ENCODE measurements at regions not wholly inside any gene's neighbourhood (a gene's known extent, or its start where the extent isn't known, plus 50 kb on each side); places are given as distances from the start of the nearest gene placed in this dataset.
"Not testable (repeated sequence)": the region's sequence is repeated elsewhere in the genome, so short reads cannot be mapped to it uniquely, and the experiment has no call there.

DNA sequence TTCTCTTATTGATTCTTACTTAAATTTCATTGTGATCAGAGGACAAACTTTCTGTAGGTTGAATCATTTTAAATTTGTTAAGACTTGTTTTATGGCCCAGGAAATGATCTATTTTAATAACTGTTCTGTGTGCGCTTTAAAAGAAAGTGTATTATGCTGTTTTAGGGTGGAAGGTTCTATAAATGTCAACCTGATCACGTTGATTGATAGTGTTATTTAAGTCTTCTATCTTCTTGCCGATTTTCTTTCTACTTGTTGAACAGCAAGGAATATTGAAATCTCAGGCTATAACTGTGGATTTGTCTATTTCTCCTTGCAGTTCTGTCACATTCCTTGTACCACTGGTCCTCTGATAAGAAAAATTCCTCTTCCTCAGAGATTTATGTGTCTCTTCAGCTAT lies 112.7 kb downstream of the TANC2 start:
- no peak for DNase-seq (ENCODE audit: low spot score)

- DNase-seq (ENCODE audit: low spot score), result no peak
These were observed 116.3 kb downstream of the TANC2 start for GRCh38 chr17:63082273-63082861.

DNA sequence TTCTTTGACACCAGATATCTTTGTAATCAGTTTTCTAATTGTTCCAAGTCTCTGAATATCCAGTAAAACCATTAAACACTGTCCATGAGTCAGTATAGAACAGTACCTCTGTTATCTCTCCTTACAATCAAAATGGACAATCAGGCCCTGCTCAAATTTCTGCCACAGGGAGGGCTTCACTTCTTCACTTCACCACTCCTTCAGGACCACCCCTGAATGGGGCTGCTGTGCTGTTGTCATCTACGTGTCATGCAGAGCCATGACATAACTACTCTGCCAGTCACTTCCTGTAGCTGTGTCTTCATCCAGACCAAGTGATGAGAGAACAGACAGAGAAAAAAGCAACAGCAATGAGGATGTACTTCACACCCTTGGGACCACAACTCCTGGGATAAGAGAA lies 116.9 kb downstream of the TANC2 start:
- DNase-seq (ENCODE audit: low spot score), result no peak

DNA sequence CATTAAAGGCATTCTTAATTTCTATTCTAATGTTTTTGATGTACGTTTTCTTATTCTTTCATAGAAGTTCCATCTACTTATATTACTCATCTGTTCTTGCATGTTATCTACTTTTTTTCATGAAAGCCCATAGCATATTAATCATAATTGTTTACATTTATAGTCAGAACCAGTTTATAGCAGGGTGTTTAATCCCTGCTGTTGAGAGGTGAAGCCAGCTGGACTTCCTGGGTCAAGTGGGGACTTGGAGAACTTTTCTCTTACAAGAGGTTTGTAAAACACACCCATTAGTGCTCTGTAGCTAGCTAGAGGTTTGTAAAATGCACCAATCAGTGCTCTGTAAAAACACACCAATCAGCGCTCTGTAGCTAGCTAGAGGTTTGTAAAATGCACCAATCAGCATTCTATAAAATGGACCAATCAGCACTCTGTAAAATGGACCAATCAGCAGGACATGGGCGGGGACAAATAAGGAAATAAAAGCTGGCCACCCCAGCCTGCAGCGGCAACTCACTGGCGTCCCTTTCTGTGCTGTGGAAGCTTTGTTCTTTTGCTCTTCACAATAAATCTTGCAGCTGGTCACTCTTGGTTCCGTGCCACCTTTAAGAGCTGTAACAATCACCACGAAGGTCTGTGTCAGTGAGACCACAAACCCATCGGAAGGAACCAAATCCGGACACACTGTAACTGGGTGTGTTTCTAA lies 120.6 kb downstream of the TANC2 start:
- DNase-seq (ENCODE audit: low spot score), result no peak

DNA sequence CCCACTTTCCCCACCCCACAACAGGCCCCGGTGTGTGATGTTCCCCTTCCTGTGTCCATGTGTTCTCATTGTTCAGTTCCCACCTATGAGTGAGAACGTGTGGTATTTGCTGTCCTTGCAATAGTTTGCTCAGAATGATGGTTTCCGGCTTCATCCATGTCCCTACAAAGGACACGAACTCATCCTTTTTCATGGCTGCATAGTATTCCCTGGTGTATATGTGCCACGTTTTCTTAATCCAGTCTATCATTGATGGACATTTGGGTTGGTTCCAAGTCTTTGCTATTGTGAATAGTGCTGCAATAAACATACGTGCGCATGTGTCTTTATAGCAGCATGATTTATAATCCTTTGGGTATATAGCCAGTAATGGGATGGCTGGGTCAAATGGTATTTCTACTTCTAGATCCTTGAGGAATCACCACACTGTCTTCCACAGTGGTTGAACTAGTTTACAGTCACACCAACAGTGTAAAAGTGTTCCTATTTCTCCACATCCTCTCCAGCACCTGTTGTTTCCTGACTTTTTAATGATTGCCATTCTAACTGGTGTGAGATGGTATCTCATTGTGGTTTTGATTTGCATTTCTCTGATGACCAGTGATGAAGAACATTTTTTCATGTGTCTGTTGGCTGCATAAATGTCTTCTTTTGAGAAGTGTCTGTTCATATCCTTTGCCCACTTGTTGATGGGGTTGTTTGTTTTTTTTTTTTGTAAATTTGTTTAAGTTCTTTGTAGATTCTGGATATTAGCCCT lies 124.5 kb downstream of the TANC2 start:
- not testable (repeated sequence) for DNase-seq (ENCODE audit: low spot score)

GRCh38 chr17:63091909-63092308 lies 125.9 kb downstream of the TANC2 start:
- DNase-seq (ENCODE audit: low spot score), result not testable (repeated sequence)

- DNase-seq (ENCODE audit: low spot score), result no peak
These were observed 128.6 kb downstream of the TANC2 start for GRCh38 chr17:63094631-63095030.

GRCh38 chr17:63095459-63095858 lies 129.4 kb downstream of the TANC2 start:
- no peak for DNase-seq (ENCODE audit: low spot score)

DNA sequence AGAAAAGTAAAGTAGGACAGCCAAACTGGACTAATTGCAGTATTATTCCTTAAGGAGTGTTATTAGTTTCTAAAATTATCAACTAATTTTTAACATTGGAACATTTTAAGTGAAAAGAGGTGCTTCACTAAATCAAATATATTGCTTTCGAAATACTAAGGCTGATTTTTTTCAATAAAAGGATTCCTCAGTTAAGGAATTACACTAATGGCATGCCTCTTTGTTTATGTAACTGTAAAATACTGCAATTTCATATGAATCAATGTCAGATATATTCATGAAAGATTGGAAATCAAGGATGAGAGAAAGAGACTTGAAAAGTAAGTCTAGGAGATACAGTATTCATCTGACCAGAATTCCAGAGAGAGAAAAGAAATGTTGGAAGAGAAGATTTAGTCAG lies 129.8 kb downstream of the TANC2 start:
- DNase-seq (ENCODE audit: low spot score), result no peak

- no peak for DNase-seq (ENCODE audit: low spot score)
These were observed 130.4 kb downstream of the TANC2 start for GRCh38 chr17:63096426-63096825.

DNA sequence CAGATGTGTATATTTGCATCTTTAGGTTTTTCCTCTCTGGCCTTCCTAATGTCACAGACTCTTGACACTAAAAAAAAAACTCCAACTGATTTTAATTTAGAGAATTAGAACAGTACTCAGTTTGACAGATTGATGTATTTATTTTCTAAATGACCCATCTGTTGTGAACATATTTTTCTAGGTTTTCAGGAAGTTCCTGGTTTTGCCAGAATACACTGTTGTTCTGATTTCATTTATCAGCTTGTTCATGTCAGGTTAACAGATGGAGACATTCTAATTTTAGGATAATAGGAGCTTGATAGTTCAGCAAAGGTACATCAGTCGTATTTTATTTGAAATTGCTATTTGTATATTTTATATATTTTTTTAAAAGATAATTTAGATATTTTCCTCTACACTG lies 133.4 kb downstream of the TANC2 start:
- DNase-seq (ENCODE audit: low spot score), result no peak

DNA sequence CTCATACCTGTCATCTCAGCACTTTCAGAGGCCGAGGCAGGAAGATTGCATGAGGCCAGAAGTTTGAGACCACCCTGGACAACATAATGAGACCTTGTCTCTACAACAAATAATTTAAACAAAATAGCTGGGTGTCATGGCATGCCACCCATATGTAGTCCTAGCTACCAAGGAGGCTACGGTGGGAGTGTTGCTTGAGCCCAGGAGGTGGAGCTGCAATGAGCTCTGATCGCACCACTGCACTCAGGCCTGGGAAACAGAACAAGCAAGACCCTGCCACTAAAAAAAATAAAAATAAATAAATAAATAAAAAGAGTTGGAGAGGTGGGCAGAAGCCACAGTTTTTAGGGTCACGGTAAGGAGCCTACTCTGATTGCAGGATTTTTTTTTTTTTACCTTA lies 136.0 kb downstream of the TANC2 start:
- DNase-seq (ENCODE audit: low spot score), result no peak

DNA sequence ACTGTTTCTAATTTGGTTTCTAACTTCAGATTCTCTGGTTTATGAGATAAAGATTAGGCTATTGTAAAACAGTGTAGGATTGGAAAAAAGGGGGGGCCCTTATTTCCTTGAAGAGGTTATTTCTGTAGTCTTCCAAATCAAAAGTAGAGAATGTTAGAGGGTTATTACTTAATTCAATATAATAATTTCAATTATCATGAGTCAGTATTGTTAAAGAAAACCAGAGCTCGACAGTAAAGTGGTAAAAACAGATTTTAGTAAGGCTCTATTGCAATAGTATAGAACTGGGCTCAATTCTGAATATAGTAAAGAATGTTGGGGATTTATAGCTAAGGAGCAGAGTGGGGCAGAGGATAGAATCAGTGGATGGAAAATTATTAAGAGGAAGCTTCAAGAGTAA lies 140.0 kb downstream of the TANC2 start:
- no peak for DNase-seq (ENCODE audit: low spot score)

GRCh38 chr17:63109661-63110060 lies 143.6 kb downstream of the TANC2 start:
- no peak for DNase-seq (ENCODE audit: low spot score)

- no peak for DNase-seq (ENCODE audit: low spot score)
These were observed 147.1 kb downstream of the TANC2 start for GRCh38 chr17:63113167-63113566.

- DNase-seq (ENCODE audit: low spot score), result no peak
These were observed 150.2 kb downstream of the TANC2 start for GRCh38 chr17:63116228-63116627.

DNA sequence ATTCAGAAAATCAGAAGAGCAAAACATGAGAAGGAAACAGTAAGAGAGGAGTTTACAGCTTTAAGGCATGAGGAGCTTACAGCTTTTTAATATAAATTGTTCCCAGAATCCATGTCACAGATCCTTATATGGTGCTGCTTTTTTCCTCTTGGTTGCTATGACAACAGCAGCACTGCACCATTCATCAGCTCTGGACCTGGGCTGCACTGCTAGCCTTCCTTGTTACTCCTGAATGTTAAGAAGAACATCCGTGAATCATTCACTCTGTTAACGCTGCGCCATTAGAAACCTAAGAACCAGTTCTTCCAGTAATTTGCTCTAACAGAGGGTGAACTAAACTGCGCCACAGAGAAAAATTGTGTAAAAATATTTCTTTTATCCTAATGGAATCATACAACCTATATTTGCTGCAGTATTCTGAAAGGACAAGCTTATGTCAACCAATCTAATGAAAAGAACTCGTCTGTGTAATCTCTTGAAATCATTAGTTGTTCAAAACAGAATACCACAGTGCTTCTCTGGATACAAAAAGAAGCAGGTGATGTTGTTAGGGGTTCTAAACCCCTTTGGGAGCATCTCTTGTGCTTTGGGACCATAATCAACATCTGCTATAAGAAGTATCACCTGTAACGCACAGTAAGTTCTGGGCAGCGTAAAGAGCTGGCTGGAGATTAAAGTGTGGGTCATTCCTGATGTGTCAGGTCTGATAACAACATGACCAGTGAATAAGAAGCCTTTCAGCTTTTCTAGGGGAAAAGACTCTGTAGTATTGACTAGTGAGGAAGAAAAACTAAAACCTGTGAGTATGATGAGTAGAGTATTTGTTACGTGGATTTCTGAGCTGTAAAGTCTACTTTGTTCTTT lies 151.2 kb downstream of the TANC2 start:
- DNase-seq (ENCODE audit: low spot score), result no peak

DNA sequence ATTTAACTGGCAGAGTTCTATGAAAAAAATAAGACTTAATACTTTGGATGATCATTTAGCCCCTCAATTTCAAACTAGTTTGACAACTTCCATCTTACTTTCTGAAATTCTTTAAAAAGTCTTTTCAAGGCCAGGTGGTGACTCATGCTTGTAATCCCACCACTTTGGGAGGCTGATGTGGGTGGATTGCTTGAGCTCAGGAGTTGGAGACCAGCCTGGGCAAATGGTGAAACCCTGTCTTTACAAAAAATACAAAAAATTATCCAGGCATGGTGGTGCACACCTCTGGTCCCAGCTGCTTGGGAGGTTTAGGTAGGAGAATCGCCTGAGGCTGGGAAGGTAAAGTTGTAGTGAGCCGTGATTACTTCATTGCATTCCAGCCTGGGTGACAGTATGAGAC lies 154.4 kb downstream of the TANC2 start:
- DNase-seq (ENCODE audit: low spot score), result no peak

DNA sequence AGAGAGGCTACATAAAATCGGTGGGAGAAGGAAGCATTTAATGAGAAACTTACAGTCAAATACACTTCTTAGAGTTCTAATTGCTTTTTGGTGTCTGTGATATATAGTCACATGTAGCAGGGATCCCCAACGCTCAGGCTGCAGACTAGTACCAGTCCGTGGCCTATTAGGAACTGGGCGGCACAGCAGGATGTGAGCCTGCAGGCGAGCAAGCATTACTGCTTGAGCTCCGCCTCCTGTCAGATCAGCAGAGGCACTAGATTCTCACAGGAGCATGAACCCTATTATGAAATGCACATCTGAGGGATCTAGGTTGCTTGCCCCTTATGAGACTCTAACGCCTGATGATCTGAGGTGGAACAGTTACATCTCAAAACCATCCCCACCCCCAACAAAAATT lies 158.5 kb downstream of the TANC2 start:
- DNase-seq (ENCODE audit: low spot score), result no peak

DNA sequence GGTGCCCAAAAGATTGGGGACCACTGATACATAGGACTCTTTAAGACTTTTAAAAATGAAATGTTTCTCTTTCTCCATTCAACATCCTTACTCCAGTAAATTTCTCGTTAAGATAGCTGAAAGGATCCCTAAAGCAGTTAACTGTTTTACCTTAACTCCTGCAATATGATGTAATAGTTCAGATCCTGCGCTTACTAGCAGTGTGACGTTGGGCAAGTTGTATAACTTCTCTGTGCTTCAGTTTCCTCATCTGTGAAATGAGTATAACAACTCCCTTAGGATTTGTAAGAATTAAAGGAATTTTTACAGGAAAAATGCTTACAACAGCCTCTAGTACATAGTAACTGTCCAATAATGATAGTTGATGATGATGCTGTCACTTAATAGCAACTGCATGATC lies 158.9 kb downstream of the TANC2 start:
- no peak for DNase-seq (ENCODE audit: low spot score)

DNA sequence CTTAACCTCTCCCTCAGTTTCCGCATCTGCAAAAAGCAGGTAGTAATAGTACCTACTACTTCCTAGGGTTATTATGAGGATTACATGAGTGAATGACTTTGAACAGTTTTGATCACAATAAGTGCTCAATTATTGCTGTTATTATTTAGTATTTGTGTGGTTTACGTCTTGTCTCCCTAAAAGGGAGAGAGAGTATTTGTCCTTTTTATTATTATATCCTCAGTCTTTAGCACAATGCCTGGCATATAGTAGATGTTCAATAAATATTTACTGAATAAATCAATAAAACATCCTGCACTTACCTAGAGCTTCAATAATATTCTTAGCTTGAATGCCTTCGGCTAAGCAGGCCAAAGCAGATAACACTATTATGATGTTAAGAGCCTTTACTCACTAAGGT lies 160.0 kb downstream of the TANC2 start:
- no peak for DNase-seq (ENCODE audit: low spot score)

- DNase-seq (ENCODE audit: low spot score), result no peak
These were observed 160.6 kb downstream of the TANC2 start for GRCh38 chr17:63126607-63127006.

Measured in AG08396 (cell line).